Endothelial cell of umbilical vein (primary cell): ENCODE measurements at regions not wholly inside any gene's neighbourhood (a gene's known extent, or its start where the extent isn't known, plus 50 kb on each side); places are given as distances from the start of the nearest gene placed in this dataset.

Source experiments
- BruUV-seq: library from RNA; stranded (reverse); fragments of 400-500 nt; replicated peaks from 2 replicates; lab custom pipeline; 2021; lab: Mats Ljungman, UMichigan
- CTCF ChIA-PET: fragments of 300-600, 350-600 bp; sonication (Branson Sonifier 250); formaldehyde crosslinking; loops from one replicate; lab custom pipeline; 2021; ENCODE audit warnings: antibody characterized with exemption, inconsistent platforms; lab: Charles Lee
- POLR2A ChIA-PET: fragments of 300-600, 350-600 bp; sonication (Branson Sonifier 250); formaldehyde crosslinking; loops from one replicate; lab custom pipeline; 2021; ENCODE audit warnings: antibody characterized with exemption, inconsistent platforms; lab: Charles Lee
- DNase-seq: peaks from one replicate; pipeline ENCODE4 v3.0.0-alpha.2; 2011; ENCODE audit warnings: low read depth, low spot score
- FAIRE-seq: peaks from 2 replicates; lab custom pipeline; 2011; peaks lifted over from hg19 to GRCh38; lab: Jason Lieb, UNC
- H2AFZ ChIP-seq: 2 replicates; pipeline ENCODE4 v1.6.0; 2012; ENCODE audit warnings: low read depth, low read length, control low read depth, inconsistent platforms
- H3K27ac ChIP-seq: 2 replicates; pipeline ENCODE4 v1.5.1; 2011; ENCODE audit warnings: low read depth, mild to moderate bottlenecking, control low read depth, low read length, moderate library complexity; ENCODE audit not compliant: insufficient read depth
- H3K27me3 ChIP-seq, 2 experiments: 2 replicates each; pipeline versions ENCODE4 v1.6.0 to v1.6.1; 2011; ENCODE audit warnings: low read length in 2 of 2, mixed read lengths in 1 of 2; ENCODE audit not compliant: control insufficient read depth in 2 of 2, insufficient read depth in 2 of 2
- H3K36me3 ChIP-seq, 2 experiments: 2 replicates in 1 of 2; 3 replicates in 1 of 2; pipeline ENCODE4 v1.5.1; 2011; ENCODE audit warnings: low read length in 2 of 2, mild to moderate bottlenecking in 1 of 2, moderate library complexity in 1 of 2; ENCODE audit not compliant: control insufficient read depth in 2 of 2, insufficient read depth in 2 of 2; ENCODE audit errors: extremely low read depth in 1 of 2
- H3K4me1 ChIP-seq: 3 replicates; pipeline ENCODE4 v1.5.1; 2011; ENCODE audit warnings: mild to moderate bottlenecking, low read length; ENCODE audit not compliant: control insufficient read depth, insufficient read depth; ENCODE audit errors: extremely low read depth
- H3K4me2 ChIP-seq: 2 replicates; pipeline ENCODE4 v1.6.1; 2011; ENCODE audit warnings: low read length, control low read depth, mixed read lengths; ENCODE audit not compliant: insufficient read depth
- H3K4me3 ChIP-seq, 3 experiments: fragments of 200-600 bp in 1 of 3; sonication (generic), shearing (Covaris generic) in 1 of 3; replicated peaks in 1 of 3; 2 replicates each; pipeline ENCODE4 v1.5.1; 2011 to 2016; ENCODE audit warnings: control low read depth in 3 of 3, low read length in 3 of 3, mild to moderate bottlenecking in 2 of 3, inconsistent platforms in 1 of 3, low read depth in 1 of 3, moderate library complexity in 1 of 3; ENCODE audit not compliant: insufficient read depth in 1 of 3
- H3K79me2 ChIP-seq: 2 replicates; pipeline ENCODE4 v1.6.0; 2012; ENCODE audit warnings: low read length, inconsistent platforms; ENCODE audit not compliant: control insufficient read depth, insufficient read depth
- H3K9ac ChIP-seq: replicated peaks from 2 replicates; pipeline ENCODE3; 2011; ENCODE audit warnings: low read length, control low read depth; ENCODE audit not compliant: insufficient read depth; ENCODE audit errors: extremely low read depth
- H3K9me1 ChIP-seq: replicated peaks from 3 replicates; pipeline ENCODE4 v1.6.0; 2011; ENCODE audit warnings: mild to moderate bottlenecking, low read length; ENCODE audit not compliant: control insufficient read depth, insufficient read depth; ENCODE audit errors: extremely low read depth
- H3K9me3 ChIP-seq: replicated peaks from 2 replicates; pipeline ENCODE4 v1.5.1; 2012; ENCODE audit warnings: low read length, inconsistent platforms; ENCODE audit not compliant: control insufficient read depth, insufficient read depth
- H4K20me1 ChIP-seq: replicated peaks from 2 replicates; pipeline ENCODE3; 2011; ENCODE audit warnings: mild to moderate bottlenecking, low read length; ENCODE audit not compliant: control insufficient read depth, insufficient read depth; ENCODE audit errors: extremely low read depth
- EZH2 ChIP-seq: IDR thresholded peaks from 2 replicates; pipeline ENCODE4 v1.6.1; 2012; ENCODE audit warnings: borderline replicate concordance, low read depth, mild to moderate bottlenecking, moderate library complexity, low read length, inconsistent platforms; ENCODE audit not compliant: severe bottlenecking
- FOS ChIP-seq: IDR thresholded peaks from 2 replicates; pipeline ENCODE4 v1.6.1; 2011; ENCODE audit warnings: mild to moderate bottlenecking, low read length, moderate library complexity, borderline replicate concordance; ENCODE audit not compliant: insufficient read depth
- GATA2 ChIP-seq: IDR thresholded peaks from 2 replicates; pipeline ENCODE4 v1.7.0; 2011; ENCODE audit warnings: low read depth, mild to moderate bottlenecking, moderate library complexity, mixed read lengths, low read length; ENCODE audit not compliant: insufficient read length, insufficient read depth
- JUN ChIP-seq: IDR thresholded peaks from 2 replicates; pipeline ENCODE4 v1.6.1; 2011; ENCODE audit warnings: borderline replicate concordance, low read depth; ENCODE audit not compliant: insufficient read length, insufficient read depth
- MAX ChIP-seq: IDR thresholded peaks from 2 replicates; pipeline ENCODE4 v1.6.1; 2011; ENCODE audit not compliant: insufficient read depth, insufficient read length
- MYC ChIP-seq: IDR thresholded peaks from one replicate; pipeline ENCODE4 v1.6.1; 2011; ENCODE audit warnings: mild to moderate bottlenecking, low read depth, low read length
- POLR2A ChIP-seq: IDR thresholded peaks from 2 replicates; pipeline ENCODE4 v1.6.1; 2012; ENCODE audit warnings: low read depth, mild to moderate bottlenecking, control low read depth, low read length
- POLR2AphosphoS5 ChIP-seq: IDR thresholded peaks from 2 replicates; pipeline ENCODE4 v1.6.1; 2012; ENCODE audit warnings: low read depth, mild to moderate bottlenecking, control low read depth, low read length, moderate library complexity; ENCODE audit not compliant: insufficient read depth
- dilution Hi-C: fragments of 300-500 bp; cut with MboI; formaldehyde crosslinking; loops from one replicate; pipeline ENCODE4 v1.15.0; 2019; ENCODE audit warnings: low sequenced_read_pairs; ENCODE audit not compliant: extremely low pct_ligation_motif_present
- intact Hi-C: fragments of 100-400 bp; cut with micrococcal nuclease; formaldehyde crosslinking; loops from one replicate; pipeline ENCODE4 v1.10.0; 2022
- TF ChIP-seq, protein P1 (sequence below), 2 donors: IDR thresholded peaks; 1 replicate in 1 of 2; 2 replicates in 1 of 2; pipeline ENCODE4 v1.5.1; 2011; ENCODE audit warnings: low read length in 2 of 2, mild to moderate bottlenecking in 2 of 2, moderate library complexity in 2 of 2, control low read depth in 1 of 2, inconsistent platforms in 1 of 2, low read depth in 1 of 2; ENCODE audit not compliant: insufficient read depth in 1 of 2; ENCODE audit errors: extremely low read depth in 1 of 2

GRCh38 chr3:55343486-55344357 lies 143.4 kb downstream of the WNT5A start:
- no TSS peak for BruUV-seq

More at GRCh38 chr3:55343486-55344357, 143.4 kb downstream of the WNT5A start:
- no peak overlapping the region for H3K9ac ChIP-seq
- H3K9me3 ChIP-seq: no peaks in the 10 kb centered on the region
- H3K36me3 ChIP-seq: no peaks in the 10 kb centered on the region
- no peaks in the 10 kb centered on the region for H3K27me3 ChIP-seq
- H3K27ac ChIP-seq: no peak overlapping the region
- ChIA-PET POLR2A (no interaction called here), CTCF (no interaction called here)
- H3K9me1 ChIP-seq: no peaks in the 10 kb centered on the region
- no peaks in the 10 kb centered on the region for H3K79me2 ChIP-seq
- FAIRE-seq (no peak), DNase-seq (no peak)
- H2AFZ ChIP-seq: no peak overlapping the region
- no peaks in the 10 kb centered on the region for H4K20me1 ChIP-seq
- no peak for TF ChIP-seq JUN
- TF ChIP-seq POLR2AphosphoS5: no peak
- TF ChIP-seq EZH2: no peak
- TF ChIP-seq MAX: no peak
- no peak for TF ChIP-seq POLR2A
- TF ChIP-seq, protein P1, sequence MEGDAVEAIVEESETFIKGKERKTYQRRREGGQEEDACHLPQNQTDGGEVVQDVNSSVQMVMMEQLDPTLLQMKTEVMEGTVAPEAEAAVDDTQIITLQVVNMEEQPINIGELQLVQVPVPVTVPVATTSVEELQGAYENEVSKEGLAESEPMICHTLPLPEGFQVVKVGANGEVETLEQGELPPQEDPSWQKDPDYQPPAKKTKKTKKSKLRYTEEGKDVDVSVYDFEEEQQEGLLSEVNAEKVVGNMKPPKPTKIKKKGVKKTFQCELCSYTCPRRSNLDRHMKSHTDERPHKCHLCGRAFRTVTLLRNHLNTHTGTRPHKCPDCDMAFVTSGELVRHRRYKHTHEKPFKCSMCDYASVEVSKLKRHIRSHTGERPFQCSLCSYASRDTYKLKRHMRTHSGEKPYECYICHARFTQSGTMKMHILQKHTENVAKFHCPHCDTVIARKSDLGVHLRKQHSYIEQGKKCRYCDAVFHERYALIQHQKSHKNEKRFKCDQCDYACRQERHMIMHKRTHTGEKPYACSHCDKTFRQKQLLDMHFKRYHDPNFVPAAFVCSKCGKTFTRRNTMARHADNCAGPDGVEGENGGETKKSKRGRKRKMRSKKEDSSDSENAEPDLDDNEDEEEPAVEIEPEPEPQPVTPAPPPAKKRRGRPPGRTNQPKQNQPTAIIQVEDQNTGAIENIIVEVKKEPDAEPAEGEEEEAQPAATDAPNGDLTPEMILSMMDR (IDR thresholded peaks at IDR 0.05; ENCODE audit: extremely low read depth in 1 of 2, insufficient read depth in 1 of 2, low read depth in 1 of 2, low read length in 2 of 2): no peak
- TF ChIP-seq MYC: no peak
- TF ChIP-seq FOS: no peak
- TF ChIP-seq GATA2: no peak
- no peaks in the 10 kb centered on the region for H3K4me1 ChIP-seq
- dilution Hi-C loops (no loop called here), intact Hi-C loops (no loop called here)
- H3K4me3 ChIP-seq: no peak overlapping the region
- no peak overlapping the region for H3K4me2 ChIP-seq
